ENCODE measurements at regions not wholly inside any gene's neighbourhood (a gene's known extent, or its start where the extent isn't known, plus 50 kb on each side); places are given as distances from the start of the nearest gene placed in this dataset.
"Not testable (repeated sequence)": the region's sequence is repeated elsewhere in the genome, so short reads cannot be mapped to it uniquely, and the experiment has no call there.

- DNase-seq: no peak
These were observed 67.5 kb upstream of the CEP85L start for GRCh38 chr6:118718903-118719302.

- no peak for DNase-seq
These were observed 66.9 kb upstream of the CEP85L start for GRCh38 chr6:118718297-118718696.

- no peak for DNase-seq
These were observed 65.7 kb upstream of the CEP85L start for GRCh38 chr6:118717106-118717505.

GRCh38 chr6:118715907-118716306, 64.5 kb upstream of the CEP85L start:
- not testable (repeated sequence) for DNase-seq

GRCh38 chr6:118715376-118715775, 64.0 kb upstream of the CEP85L start:
- no peak for DNase-seq

- no peak for DNase-seq
These were observed 63.4 kb upstream of the CEP85L start for GRCh38 chr6:118714756-118715155.

- DNase-seq: no peak
These were observed 61.6 kb upstream of the CEP85L start for GRCh38 chr6:118712969-118713368.

- DNase-seq: no peak
These were observed 59.2 kb upstream of the CEP85L start for GRCh38 chr6:118710616-118711015.

GRCh38 chr6:118709859-118710350, 58.5 kb upstream of the CEP85L start:
- DNase-seq: peak; percentile 25

- DNase-seq: no peak
These were observed 57.4 kb upstream of the CEP85L start for GRCh38 chr6:118708744-118709143.

- DNase-seq: no peak
These were observed 56.7 kb upstream of the CEP85L start for GRCh38 chr6:118708055-118708454.

GRCh38 chr6:118706702-118707101, 55.3 kb upstream of the CEP85L start:
- DNase-seq: no peak

GRCh38 chr6:118705544-118706491, 54.4 kb upstream of the CEP85L start:
- no peak for DNase-seq

- no peak for DNase-seq
These were observed 53.5 kb upstream of the CEP85L start for GRCh38 chr6:118704915-118705314.

- not testable (repeated sequence) for DNase-seq
These were observed 49.9 kb upstream of the CEP85L start for GRCh38 chr6:118701260-118701659.
